SW480 (cell line): ENCODE measurements at regions not wholly inside any gene's neighbourhood (a gene's known extent, or its start where the extent isn't known, plus 50 kb on each side); places are given as distances from the start of the nearest gene placed in this dataset.
"Not testable (repeated sequence)": the region's sequence is repeated elsewhere in the genome, so short reads cannot be mapped to it uniquely, and the experiment has no call there.

Experiments used
- DNase-seq: peaks from one replicate; pipeline ENCODE4 v3.0.0-alpha.2; 2016; ENCODE audit warnings: low spot score

- no peak for DNase-seq
Measured at GRCh38 chr20:29687438-29687837, 1570.0 kb upstream of the DEFB115 start.

GRCh38 chr20:29689411-29690225 is 1567.8 kb upstream of the DEFB115 start:
- DNase-seq, result no peak

GRCh38 chr20:29690274-29690673 is 1567.2 kb upstream of the DEFB115 start:
- DNase-seq, result no peak

GRCh38 chr20:29740601-29740950 is 1516.9 kb upstream of the DEFB115 start:
- DNase-seq, result no peak

GRCh38 chr20:29740951-29741593 is 1516.4 kb upstream of the DEFB115 start:
- no peak for DNase-seq

- no peak for DNase-seq
Measured at GRCh38 chr20:29741594-29741893, 1515.9 kb upstream of the DEFB115 start.

- no peak for DNase-seq
Measured at GRCh38 chr20:29741894-29742698, 1515.4 kb upstream of the DEFB115 start.

- DNase-seq, result no peak
Measured at GRCh38 chr20:29742699-29743100, 1514.8 kb upstream of the DEFB115 start.

- no peak for DNase-seq
Measured at GRCh38 chr20:29743101-29743931, 1514.1 kb upstream of the DEFB115 start.

- no peak for DNase-seq
Measured at GRCh38 chr20:29744071-29744470, 1513.4 kb upstream of the DEFB115 start.

- not testable (repeated sequence) for DNase-seq
Measured at GRCh38 chr20:29745534-29746245, 1511.8 kb upstream of the DEFB115 start.

- DNase-seq, result no peak
Measured at GRCh38 chr20:29750268-29750899, 1507.1 kb upstream of the DEFB115 start.

GRCh38 chr20:29752644-29753425 is 1504.6 kb upstream of the DEFB115 start:
- DNase-seq, result not testable (repeated sequence)

- not testable (repeated sequence) for DNase-seq
Measured at GRCh38 chr20:29753426-29753746, 1504.1 kb upstream of the DEFB115 start.

- DNase-seq, result not testable (repeated sequence)
Measured at GRCh38 chr20:29753879-29754278, 1503.6 kb upstream of the DEFB115 start.

GRCh38 chr20:29755854-29756498 is 1501.5 kb upstream of the DEFB115 start:
- not testable (repeated sequence) for DNase-seq

GRCh38 chr20:29756664-29757063 is 1500.8 kb upstream of the DEFB115 start:
- DNase-seq, result no peak

GRCh38 chr20:29761621-29762385 is 1495.7 kb upstream of the DEFB115 start:
- DNase-seq, result not testable (repeated sequence)

- no peak for DNase-seq
Measured at GRCh38 chr20:29762620-29763019, 1494.8 kb upstream of the DEFB115 start.
